ENCODE measurements at regions not wholly inside any gene's neighbourhood (a gene's known extent, or its start where the extent isn't known, plus 50 kb on each side); places are given as distances from the start of the nearest gene placed in this dataset.
"Not testable (repeated sequence)": the region's sequence is repeated elsewhere in the genome, so short reads cannot be mapped to it uniquely, and the experiment has no call there.

- no peak for DNase-seq (ENCODE audit: low read depth)
Observed at GRCh38 chr5:118604106-118604505, 384.2 kb downstream of the DTWD2 start.

- DNase-seq (ENCODE audit: low read depth), result no peak
Observed at GRCh38 chr5:118603278-118603677, 385.1 kb downstream of the DTWD2 start.

GRCh38 chr5:118598311-118598710 is 390.0 kb downstream of the DTWD2 start:
- DNase-seq (ENCODE audit: low read depth), result no peak

- DNase-seq (ENCODE audit: low read depth), result no peak
Observed at GRCh38 chr5:118597543-118597942, 390.8 kb downstream of the DTWD2 start.

- no peak for DNase-seq (ENCODE audit: low read depth)
Observed at GRCh38 chr5:118596255-118596654, 392.1 kb downstream of the DTWD2 start.

- DNase-seq (ENCODE audit: low read depth), result no peak
Observed at GRCh38 chr5:118593003-118593328, 395.4 kb downstream of the DTWD2 start.

DNA sequence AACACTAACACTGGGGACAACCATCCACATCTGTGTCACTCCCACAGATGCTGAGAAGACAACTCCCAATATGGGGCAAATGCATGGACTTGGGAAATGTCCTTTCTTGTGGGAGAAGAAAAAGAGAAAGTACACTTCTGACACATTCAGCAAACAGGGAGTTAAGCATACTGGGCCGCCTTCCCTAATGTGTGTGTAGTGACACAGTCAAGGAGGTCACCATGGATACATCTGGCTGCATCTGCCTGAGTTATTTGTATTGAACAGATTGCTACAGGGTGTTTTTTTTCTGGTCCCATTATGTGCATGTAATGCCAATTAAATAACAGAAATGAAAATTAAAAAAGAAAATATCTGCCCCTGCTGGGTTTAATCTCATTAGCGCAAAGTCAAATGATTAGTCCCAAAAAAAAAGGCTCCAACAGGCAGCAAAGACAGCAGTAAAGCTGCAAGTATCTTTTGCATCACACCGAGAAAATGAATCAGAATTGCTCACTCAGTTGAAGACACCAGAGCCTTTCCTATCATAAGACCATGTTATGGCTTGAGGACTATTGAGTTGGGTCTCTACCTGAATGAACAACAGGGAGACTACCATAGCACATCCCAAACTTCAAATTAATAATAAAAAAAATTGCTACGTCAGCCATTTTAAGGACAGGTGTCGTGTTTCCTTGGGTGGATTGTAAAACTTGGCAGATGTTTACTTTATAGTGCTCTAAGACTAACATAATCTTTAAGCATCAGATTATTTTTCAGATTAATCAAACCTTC is 395.9 kb downstream of the DTWD2 start:
- DNase-seq (ENCODE audit: low read depth), result no peak

- DNase-seq (ENCODE audit: low read depth), result no peak
Observed at GRCh38 chr5:118590806-118591205, 397.5 kb downstream of the DTWD2 start.

DNA sequence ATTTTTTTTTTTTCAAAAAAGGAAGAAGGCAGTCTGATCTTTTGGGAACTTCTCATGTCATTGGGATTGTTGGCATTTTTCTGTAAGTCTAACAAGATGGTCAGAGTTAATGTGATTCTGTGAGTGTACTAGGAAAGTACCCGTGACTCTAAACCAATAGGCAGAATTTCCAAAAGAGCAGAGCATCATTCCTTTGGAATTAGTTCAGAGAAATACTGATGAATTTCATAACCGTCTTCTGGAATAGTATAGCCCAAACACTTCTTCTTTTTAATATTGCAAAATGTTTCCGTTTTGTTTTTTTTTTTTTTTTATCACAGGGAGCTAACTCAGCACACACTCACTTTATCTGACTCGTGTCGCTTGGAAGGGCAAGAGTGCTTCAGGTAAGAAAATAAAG is 407.4 kb downstream of the DTWD2 start:
- DNase-seq (ENCODE audit: low read depth), result no peak

DNA sequence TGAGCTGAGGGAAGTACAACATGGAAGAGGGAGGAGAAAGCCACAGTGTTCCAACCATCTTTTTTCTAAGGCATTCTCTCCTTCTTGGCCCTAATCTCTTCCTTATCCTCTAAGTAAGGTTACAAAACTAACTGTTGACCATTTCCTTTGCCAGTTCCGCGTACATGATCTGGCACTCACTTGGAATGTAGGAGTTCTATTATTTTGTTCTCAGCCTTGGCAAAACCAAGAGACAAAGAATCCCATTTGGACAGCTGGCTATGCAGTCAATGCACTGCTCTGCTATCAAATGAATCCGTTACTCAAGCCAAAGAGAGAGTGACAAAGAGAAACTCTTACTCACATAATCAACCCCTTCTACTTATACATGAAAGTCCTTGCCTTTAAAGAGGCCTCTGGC is 410.3 kb downstream of the DTWD2 start:
- no peak for DNase-seq (ENCODE audit: low read depth)

DNA sequence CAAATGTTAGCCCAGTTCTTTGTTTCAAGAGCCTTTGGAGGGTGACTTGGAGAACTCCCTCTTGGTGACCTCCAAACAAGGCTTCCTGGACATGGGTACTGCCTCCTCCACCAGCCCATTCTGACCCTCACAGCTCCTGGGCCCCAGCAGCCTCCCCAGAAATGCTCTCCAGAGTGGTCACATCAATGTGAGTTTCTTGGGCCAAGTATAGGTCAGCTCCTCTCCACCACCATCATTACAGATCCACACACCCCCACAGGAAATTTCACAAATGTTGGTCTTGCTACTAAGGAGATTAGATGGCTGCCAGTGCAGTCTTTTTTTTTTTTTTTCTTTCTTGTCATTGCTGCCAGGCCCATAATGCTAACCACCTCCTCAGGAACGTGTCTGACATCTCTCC is 410.7 kb downstream of the DTWD2 start:
- DNase-seq (ENCODE audit: low read depth), result no peak

- DNase-seq (ENCODE audit: low read depth), result not testable (repeated sequence)
Observed at GRCh38 chr5:118570276-118570675, 418.1 kb downstream of the DTWD2 start.

GRCh38 chr5:118569596-118569995 is 418.8 kb downstream of the DTWD2 start:
- DNase-seq (ENCODE audit: low read depth), result not testable (repeated sequence)

DNA sequence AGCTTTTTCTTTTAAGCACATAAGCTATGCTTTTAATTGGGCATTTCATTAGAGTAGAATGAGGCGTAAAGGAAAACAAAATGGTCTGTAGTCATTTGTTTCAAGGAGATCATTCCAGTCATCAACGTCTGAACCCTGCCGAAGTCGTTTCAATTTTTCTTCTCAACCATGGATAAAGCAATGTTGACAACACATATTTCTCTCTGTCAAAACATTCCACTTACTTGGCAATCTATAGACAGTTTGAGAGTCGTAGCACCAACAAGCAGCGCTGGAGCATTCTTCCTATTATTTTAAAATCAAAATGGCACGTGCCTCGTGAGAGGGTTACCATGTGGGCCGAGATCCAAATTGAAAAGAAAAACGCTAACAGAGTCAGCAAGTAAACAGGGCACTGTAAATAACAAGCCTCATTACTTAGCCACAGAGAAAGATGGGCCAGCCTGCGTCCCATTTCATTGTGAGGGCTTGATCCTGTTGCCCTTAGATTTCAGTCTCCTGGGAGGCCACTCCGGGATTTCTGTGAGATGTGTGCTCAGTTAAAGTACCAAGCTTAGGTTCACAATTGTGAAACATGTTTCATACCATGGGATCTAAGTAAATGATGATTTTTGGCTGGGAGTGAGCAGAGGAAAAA is 422.9 kb downstream of the DTWD2 start:
- DNase-seq (ENCODE audit: low read depth), result no peak

GRCh38 chr5:118561971-118562370 is 426.4 kb downstream of the DTWD2 start:
- no peak for DNase-seq (ENCODE audit: low read depth)

GRCh38 chr5:118561235-118561634 is 427.1 kb downstream of the DTWD2 start:
- DNase-seq (ENCODE audit: low read depth), result no peak

DNA sequence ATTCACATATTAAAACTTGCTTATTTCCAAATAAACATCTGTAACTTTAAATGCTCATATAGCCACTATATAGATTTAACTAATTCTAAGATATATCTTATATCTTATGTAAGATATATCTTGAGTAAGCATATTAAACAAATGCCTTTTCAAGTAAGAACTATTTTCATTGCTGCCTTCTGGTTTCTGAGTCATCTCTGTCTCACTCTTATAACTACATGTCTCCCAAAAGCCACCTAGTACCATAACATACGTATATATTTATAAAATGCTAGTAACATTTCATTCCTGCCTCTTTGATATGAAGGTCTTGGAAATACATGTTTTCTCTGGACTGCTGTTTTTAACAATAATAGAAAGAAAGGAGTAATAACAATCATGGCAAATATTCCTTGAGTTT is 429.5 kb downstream of the DTWD2 start:
- no peak for DNase-seq (ENCODE audit: low read depth)

DNA sequence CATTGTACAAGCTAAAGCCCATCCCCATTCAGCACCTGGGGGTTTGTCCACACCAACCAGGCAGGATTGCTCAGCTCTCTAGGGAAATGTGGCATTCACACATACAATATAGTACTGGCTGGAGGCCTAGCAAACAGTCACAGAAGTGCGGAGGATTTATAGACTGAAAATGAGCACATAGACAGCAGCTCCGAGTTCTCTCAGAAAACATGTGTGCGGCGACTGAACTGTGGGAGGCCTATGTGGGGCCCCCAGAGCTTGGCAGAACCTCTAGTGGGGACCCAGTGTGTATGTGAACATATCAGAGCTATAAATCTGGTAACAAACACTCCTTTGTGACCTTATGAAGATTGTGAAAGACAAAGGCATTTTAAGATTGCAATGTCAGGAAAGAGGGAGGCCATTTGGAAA is 431.1 kb downstream of the DTWD2 start:
- no peak for DNase-seq (ENCODE audit: low read depth)

GRCh38 chr5:118556792-118557191 is 431.6 kb downstream of the DTWD2 start:
- DNase-seq (ENCODE audit: low read depth), result no peak

- DNase-seq (ENCODE audit: low read depth), result no peak
Observed at GRCh38 chr5:118555727-118556126, 432.6 kb downstream of the DTWD2 start.

- no peak for DNase-seq (ENCODE audit: low read depth)
Observed at GRCh38 chr5:118554981-118555380, 433.4 kb downstream of the DTWD2 start.

DNA sequence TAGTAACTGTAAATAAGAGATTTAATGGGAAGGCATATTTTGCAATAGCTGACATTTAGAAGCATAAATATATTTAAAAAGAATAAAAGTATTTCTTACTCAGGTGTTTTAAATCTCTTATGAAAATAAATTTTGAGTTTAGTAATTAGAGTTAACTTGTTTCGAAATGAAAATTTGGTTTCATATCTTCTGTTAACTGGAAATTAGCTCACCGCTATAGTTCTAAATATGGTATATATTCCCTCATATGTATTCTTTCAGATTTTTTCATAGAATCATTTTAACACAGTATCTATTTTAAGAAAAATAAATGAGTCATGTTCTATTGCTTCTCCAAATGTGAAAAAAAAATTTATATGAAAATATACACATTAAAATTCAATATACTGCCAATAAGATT is 434.1 kb downstream of the DTWD2 start:
- DNase-seq (ENCODE audit: low read depth), result no peak

GRCh38 chr5:118553662-118554061 is 434.7 kb downstream of the DTWD2 start:
- no peak for DNase-seq (ENCODE audit: low read depth)

Measured in activated T-cell treated with anti-CD3 and anti-CD28 coated beads for 24 hours (primary cell).